Right lobe of liver (tissue), 4 donors: ENCODE measurements at regions not wholly inside any gene's neighbourhood (a gene's known extent, or its start where the extent isn't known, plus 50 kb on each side); places are given as distances from the start of the nearest gene placed in this dataset.

Experiments
- CTCF ChIP-seq, 4 donors: fragments of 200-600 bp in 3 of 4; fragments of 450-650 bp in 1 of 4; IDR thresholded peaks; one replicate each; pipeline versions ENCODE4 v1.5.1 to v1.8.0; 2016 to 2022; ENCODE audit warnings: antibody characterized with exemption in 4 of 4, mild to moderate bottlenecking in 2 of 4
- POLR2A ChIP-seq: fragments of 450-650 bp; IDR thresholded peaks from one replicate; pipeline ENCODE4 v1.6.1; 2017; ENCODE audit warnings: antibody characterized with exemption, mild to moderate bottlenecking
- donor health status: DM: no; HTN: no; CAD: no.
- donor health status: DM: no; HTN: no; CAD: no.
- donor health status: DM: no; HTN: yes; CAD: no.

- TF ChIP-seq CTCF (IDR thresholded peaks at IDR 0.05) (no peak), POLR2A (no peak)
Measured at GRCh38 chr20:5410470-5410869, 93.7 kb upstream of the PROKR2 start.
